Osteocyte (in vitro differentiated cells): ENCODE measurements at regions not wholly inside any gene's neighbourhood (a gene's known extent, or its start where the extent isn't known, plus 50 kb on each side); places are given as distances from the start of the nearest gene placed in this dataset.

Experiments
- DNase-seq: peaks from one replicate; pipeline ENCODE4 v3.0.0; 2021; ENCODE audit warnings: mixed read lengths; ENCODE audit not compliant: unreplicated experiment; ENCODE audit errors: extremely low spot score
- H3K27ac Mint-ChIP-seq: one replicate; pipeline ENCODE4 v1.8.0; 2021; ENCODE audit warnings: mild to moderate bottlenecking, mixed read lengths; ENCODE audit not compliant: unreplicated experiment
- H3K27me3 Mint-ChIP-seq: one replicate; pipeline ENCODE4 v1.8.0; 2021; ENCODE audit warnings: mixed read lengths; ENCODE audit not compliant: unreplicated experiment
- H3K36me3 Mint-ChIP-seq: one replicate; pipeline ENCODE4 v1.8.0; 2021; ENCODE audit warnings: mixed read lengths; ENCODE audit not compliant: unreplicated experiment
- H3K4me1 Mint-ChIP-seq: one replicate; pipeline ENCODE4 v1.8.0; 2021; ENCODE audit warnings: mixed read lengths; ENCODE audit not compliant: unreplicated experiment
- H3K4me3 Mint-ChIP-seq: one replicate; pipeline ENCODE4 v1.8.0; 2021; ENCODE audit warnings: mild to moderate bottlenecking, moderate library complexity, mixed read lengths; ENCODE audit not compliant: unreplicated experiment
- H3K9me3 Mint-ChIP-seq: one replicate; pipeline ENCODE4 v1.8.0; 2021; ENCODE audit warnings: mixed read lengths; ENCODE audit not compliant: unreplicated experiment
- TF ChIP-seq, protein P1 (sequence below): fragments of 200-600 bp; sonication (generic); IDR thresholded peaks from 2 replicates; pipeline ENCODE4 v1.5.0; 2021; ENCODE audit warnings: antibody characterized with exemption, mild to moderate bottlenecking, moderate library complexity

DNA sequence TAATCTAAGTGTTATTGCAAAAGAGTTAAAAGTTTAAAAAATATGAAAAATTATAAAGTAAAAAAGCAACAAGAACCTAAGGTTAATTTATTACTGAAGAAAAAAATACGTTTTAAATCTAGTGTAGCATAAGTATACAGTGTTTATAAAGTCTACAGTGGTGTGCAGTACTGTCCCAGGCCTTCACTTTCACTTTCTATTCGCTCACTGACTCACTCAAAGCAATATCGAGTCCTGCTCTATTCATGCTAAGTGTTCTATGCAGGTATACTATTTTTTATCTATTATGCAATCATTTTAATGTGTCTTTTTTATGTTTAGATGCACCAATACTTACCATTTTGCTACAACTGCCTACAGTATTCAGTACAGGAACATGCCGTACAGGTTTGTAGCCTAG is 113.0 kb downstream of the MANEA start:
- H3K4me1 Mint-ChIP-seq = no peaks in the 10 kb centered on the region
- TF ChIP-seq, protein P1, sequence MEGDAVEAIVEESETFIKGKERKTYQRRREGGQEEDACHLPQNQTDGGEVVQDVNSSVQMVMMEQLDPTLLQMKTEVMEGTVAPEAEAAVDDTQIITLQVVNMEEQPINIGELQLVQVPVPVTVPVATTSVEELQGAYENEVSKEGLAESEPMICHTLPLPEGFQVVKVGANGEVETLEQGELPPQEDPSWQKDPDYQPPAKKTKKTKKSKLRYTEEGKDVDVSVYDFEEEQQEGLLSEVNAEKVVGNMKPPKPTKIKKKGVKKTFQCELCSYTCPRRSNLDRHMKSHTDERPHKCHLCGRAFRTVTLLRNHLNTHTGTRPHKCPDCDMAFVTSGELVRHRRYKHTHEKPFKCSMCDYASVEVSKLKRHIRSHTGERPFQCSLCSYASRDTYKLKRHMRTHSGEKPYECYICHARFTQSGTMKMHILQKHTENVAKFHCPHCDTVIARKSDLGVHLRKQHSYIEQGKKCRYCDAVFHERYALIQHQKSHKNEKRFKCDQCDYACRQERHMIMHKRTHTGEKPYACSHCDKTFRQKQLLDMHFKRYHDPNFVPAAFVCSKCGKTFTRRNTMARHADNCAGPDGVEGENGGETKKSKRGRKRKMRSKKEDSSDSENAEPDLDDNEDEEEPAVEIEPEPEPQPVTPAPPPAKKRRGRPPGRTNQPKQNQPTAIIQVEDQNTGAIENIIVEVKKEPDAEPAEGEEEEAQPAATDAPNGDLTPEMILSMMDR = no peak
- H3K36me3 Mint-ChIP-seq = no peaks in the 10 kb centered on the region
- no peak for DNase-seq
- no peaks in the 10 kb centered on the region for H3K27me3 Mint-ChIP-seq
- H3K9me3 Mint-ChIP-seq = peaks cover 6% of the 10 kb centered on the region
- no peak overlapping the region for H3K27ac Mint-ChIP-seq
- no peak overlapping the region for H3K4me3 Mint-ChIP-seq

DNA sequence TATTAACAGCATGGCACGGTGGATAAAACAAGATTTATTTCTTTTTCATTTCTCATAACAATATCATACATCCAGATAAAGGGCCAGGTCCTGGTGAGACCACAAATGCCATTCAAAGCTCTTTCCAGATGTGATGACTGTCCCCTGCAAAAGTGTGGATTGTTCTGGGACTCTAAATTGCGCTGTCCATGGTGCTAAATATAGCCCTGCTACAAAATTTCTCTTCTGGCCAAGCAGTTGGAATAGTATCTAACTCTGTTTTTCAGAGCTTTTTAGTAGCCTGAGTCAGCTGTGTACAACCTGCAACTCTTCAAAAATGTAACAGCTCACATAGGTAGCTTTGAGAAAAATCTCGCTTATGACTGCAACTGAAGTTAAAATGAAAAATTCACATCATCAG is 115.8 kb downstream of the MANEA start:
- TF ChIP-seq, protein P1 = no peak
- no peak for DNase-seq
- H3K4me3 Mint-ChIP-seq = no peak overlapping the region
- no peaks in the 10 kb centered on the region for H3K4me1 Mint-ChIP-seq
- H3K27me3 Mint-ChIP-seq = no peaks in the 10 kb centered on the region
- H3K27ac Mint-ChIP-seq = no peak overlapping the region
- peaks cover 6% of the 10 kb centered on the region for H3K9me3 Mint-ChIP-seq
- H3K36me3 Mint-ChIP-seq = no peaks in the 10 kb centered on the region

DNA sequence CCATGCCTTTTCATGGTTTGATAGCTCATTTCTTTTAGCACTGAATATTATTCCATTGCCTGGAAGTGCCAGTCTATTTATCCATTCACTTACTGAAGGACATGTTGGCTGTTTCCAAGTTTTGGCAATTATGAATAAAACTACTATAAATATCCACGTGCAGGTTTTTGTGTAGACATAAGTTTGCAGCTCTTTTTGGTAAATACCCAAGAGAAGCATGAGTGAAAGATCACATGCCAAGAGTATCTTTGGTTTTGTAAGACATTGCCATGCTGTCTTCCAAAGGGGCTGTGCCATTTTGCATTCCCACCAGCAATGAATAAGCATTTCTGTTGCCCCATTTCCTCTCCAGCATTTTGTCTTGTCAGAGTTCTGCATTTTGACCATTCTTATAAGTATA is 120.9 kb downstream of the MANEA start:
- Mint-ChIP-seq H3K27ac (no peak overlapping the region), H3K27me3 (no peaks in the 10 kb centered on the region), H3K9me3 (no peaks in the 10 kb centered on the region), H3K4me3 (no peak overlapping the region), H3K36me3 (no peaks in the 10 kb centered on the region), H3K4me1 (no peaks in the 10 kb centered on the region)
- TF ChIP-seq, protein P1 = no peak
- no peak for DNase-seq

DNA sequence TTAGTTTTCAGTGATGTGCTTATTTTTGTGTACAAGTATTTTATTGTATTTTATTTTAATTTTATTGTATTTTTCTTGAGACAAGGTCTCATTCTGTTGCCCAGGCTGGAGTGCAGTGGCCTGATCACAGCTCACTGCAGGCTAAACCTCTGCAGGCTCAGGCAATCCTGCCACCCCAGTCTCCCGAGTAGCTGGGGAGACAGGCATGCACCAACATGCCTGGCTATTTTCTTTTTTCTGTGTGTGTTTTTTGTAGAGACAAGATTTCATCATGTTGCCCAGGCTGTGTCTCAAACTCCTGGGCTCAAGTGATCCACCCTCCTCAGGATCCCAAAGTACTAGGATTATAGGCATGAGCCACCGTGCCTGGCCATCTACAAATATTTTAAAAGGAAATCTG is 146.3 kb downstream of the MANEA start:
- TF ChIP-seq, protein P1 = no peak
- peaks cover 15% of the 10 kb centered on the region for H3K9me3 Mint-ChIP-seq
- H3K4me1 Mint-ChIP-seq = no peaks in the 10 kb centered on the region
- no peak overlapping the region for H3K27ac Mint-ChIP-seq
- no peaks in the 10 kb centered on the region for H3K27me3 Mint-ChIP-seq
- H3K4me3 Mint-ChIP-seq = no peak overlapping the region
- no peak for DNase-seq
- no peaks in the 10 kb centered on the region for H3K36me3 Mint-ChIP-seq

DNA sequence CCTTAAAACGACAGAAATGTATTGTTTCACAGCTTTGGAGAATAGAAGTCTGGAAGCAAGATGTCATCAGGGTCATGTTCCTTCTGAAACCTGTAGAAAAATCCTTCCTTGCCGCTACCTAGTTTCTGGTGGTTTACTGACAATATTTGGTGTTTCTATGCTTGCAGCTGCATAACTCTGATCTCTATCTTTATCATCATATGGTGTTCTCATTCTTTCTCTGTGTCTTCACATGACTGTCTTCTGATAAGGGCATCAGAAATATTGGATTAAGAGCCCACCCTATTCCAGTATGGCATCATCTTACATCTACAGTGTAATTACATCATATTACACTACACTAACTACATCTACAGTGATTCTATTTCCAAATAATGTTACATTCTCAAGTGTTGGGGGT is 148.0 kb downstream of the MANEA start:
- no peak overlapping the region for H3K4me3 Mint-ChIP-seq
- TF ChIP-seq, protein P1 = no peak
- no peaks in the 10 kb centered on the region for H3K9me3 Mint-ChIP-seq
- H3K27me3 Mint-ChIP-seq = no peaks in the 10 kb centered on the region
- no peaks in the 10 kb centered on the region for H3K36me3 Mint-ChIP-seq
- no peaks in the 10 kb centered on the region for H3K4me1 Mint-ChIP-seq
- H3K27ac Mint-ChIP-seq = no peak overlapping the region
- no peak for DNase-seq
